GM23338 (cell line): ENCODE measurements at regions not wholly inside any gene's neighbourhood (a gene's known extent, or its start where the extent isn't known, plus 50 kb on each side); places are given as distances from the start of the nearest gene placed in this dataset.

Experiments
- CREB1 ChIP-seq: fragments of 250-450 bp; sonication (Bioruptor Pico); IDR thresholded peaks from 2 replicates; pipeline ENCODE4 v1.5.0; 2020; ENCODE audit warnings: low read depth, mild to moderate bottlenecking, moderate library complexity
- CTCF ChIP-seq, 2 experiments: fragments of 200-600 bp in 1 of 2; sonication (generic) in 1 of 2; conservative IDR thresholded peaks; 2 replicates each; pipeline versions ENCODE4 v1.5.1 to v1.6.1; 2016 to 2017; ENCODE audit warnings: antibody characterized with exemption in 2 of 2, low read depth in 2 of 2, mild to moderate bottlenecking in 2 of 2, moderate library complexity in 1 of 2
- ETS1 ChIP-seq: IDR thresholded peaks from 2 replicates; pipeline ENCODE4 v1.6.1; 2016; ENCODE audit warnings: antibody characterized with exemption
- EZH2 ChIP-seq: fragments of 200-600 bp; sonication (generic); IDR thresholded peaks from one replicate; pipeline ENCODE4 v1.8.0; 2017; ENCODE audit warnings: antibody characterized with exemption, mild to moderate bottlenecking, low read depth; ENCODE audit not compliant: unreplicated experiment
- EZH2phosphoT487 ChIP-seq: fragments of 200-600 bp; sonication (generic); IDR thresholded peaks from one replicate; pipeline ENCODE4 v1.8.1; 2018; ENCODE audit warnings: antibody characterized with exemption; ENCODE audit not compliant: unreplicated experiment
- JUNB ChIP-seq: IDR thresholded peaks from one replicate; pipeline ENCODE4 v1.6.1; 2016; ENCODE audit warnings: antibody characterized with exemption; ENCODE audit not compliant: unreplicated experiment
- NANOG ChIP-seq: IDR thresholded peaks from 2 replicates; pipeline ENCODE4 v1.6.1; 2016; ENCODE audit warnings: antibody characterized with exemption, borderline replicate concordance
- POLR2AphosphoS5 ChIP-seq: IDR thresholded peaks from 2 replicates; pipeline ENCODE4 v1.6.1; 2016; ENCODE audit warnings: antibody characterized with exemption, low read depth
- REST ChIP-seq: IDR thresholded peaks from one replicate; pipeline ENCODE4 v1.6.1; 2018; ENCODE audit warnings: antibody characterized with exemption; ENCODE audit not compliant: unreplicated experiment
- STAT1 ChIP-seq: IDR thresholded peaks from one replicate; pipeline ENCODE4 v1.6.1; 2016; ENCODE audit warnings: antibody characterized with exemption; ENCODE audit not compliant: unreplicated experiment
- ZNF114 ChIP-seq: fragments of 250-450 bp; sonication (Bioruptor Pico); IDR thresholded peaks from 2 replicates; pipeline ENCODE4 v1.5.0; 2020; ENCODE audit warnings: mild to moderate bottlenecking, moderate library complexity

- TF ChIP-seq CTCF (conservative IDR thresholded peaks at IDR 0.05; ENCODE audit: low read depth in 2 of 2) (no peak), REST (no peak), POLR2AphosphoS5 (no peak), JUNB (no peak), EZH2 (no peak), EZH2phosphoT487 (no peak), NANOG (no peak), CREB1 (CRISPR knock-in tag) (no peak), ZNF114 (no peak), STAT1 (no peak), ETS1 (no peak)
These were observed 213.9 kb upstream of the ZCCHC13 start for GRCh38 chrX:74090049-74090448.
